Activated T-helper 1 cell treated with anti-CD3 and anti-CD28 coated beads, Interleukin-12 subunit alpha, Interleukin-12 subunit beta, Interleukin-2, Interleukin-4 antibody, amounts not matched to agents 30 ng/mL and 10 ng/mL and 1 ng/mL, durations not matched to agents 14 hours and 24 hours and 36 hours (primary cell): ENCODE measurements at regions not wholly inside any gene's neighbourhood (a gene's known extent, or its start where the extent isn't known, plus 50 kb on each side); places are given as distances from the start of the nearest gene placed in this dataset.

Source experiments
- DNase-seq: peaks from one replicate; pipeline ENCODE4 v3.0.0; 2021; ENCODE audit warnings: low spot score
- H3K27ac Mint-ChIP-seq: one replicate; pipeline ENCODE4 v1.8.0; 2021; ENCODE audit warnings: mild to moderate bottlenecking, mixed read lengths
- H3K27me3 Mint-ChIP-seq: one replicate; pipeline ENCODE4 v1.8.0; 2022; ENCODE audit warnings: mild to moderate bottlenecking, moderate library complexity, mixed read lengths; ENCODE audit not compliant: insufficient read depth
- H3K36me3 Mint-ChIP-seq: one replicate; pipeline ENCODE4 v1.8.0; 2021; ENCODE audit warnings: low read depth, mixed read lengths
- H3K4me1 Mint-ChIP-seq: one replicate; pipeline ENCODE4 v1.8.0; 2021; ENCODE audit warnings: low read depth, mixed read lengths
- H3K4me3 Mint-ChIP-seq: one replicate; pipeline ENCODE4 v1.8.0; 2021; ENCODE audit warnings: mild to moderate bottlenecking, moderate library complexity, mixed read lengths
- H3K9me3 Mint-ChIP-seq: one replicate; pipeline ENCODE4 v1.8.0; 2021; ENCODE audit warnings: mixed read lengths
- intact Hi-C: fragments of 100-400 bp; cut with micrococcal nuclease; formaldehyde crosslinking; loops from one replicate; pipeline ENCODE4 v1.15.1; 2024

DNA sequence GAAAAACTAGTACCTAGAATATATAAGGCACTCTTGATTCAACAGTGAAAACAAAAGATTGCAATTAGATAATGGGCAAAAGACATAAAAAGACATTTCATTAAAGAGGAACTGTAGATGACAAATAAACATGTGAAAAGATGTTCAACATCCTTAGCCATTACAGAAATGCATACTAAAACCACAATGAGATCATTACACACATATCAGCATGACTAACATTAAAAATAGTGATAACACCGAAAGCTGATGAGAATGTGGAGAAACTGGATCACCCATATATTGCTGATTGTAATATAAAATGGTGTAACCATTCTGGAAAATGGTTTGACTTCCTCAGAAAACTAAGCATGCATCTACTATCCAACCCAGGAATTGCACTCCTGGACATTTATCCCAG, 340.3 kb downstream of the SEC16B start:
- intact Hi-C loops: no loop called here
- Mint-ChIP-seq H3K36me3 (no peaks in the 10 kb centered on the region), H3K27ac (no peak overlapping the region), H3K27me3 (no peaks in the 10 kb centered on the region), H3K9me3 (no peaks in the 10 kb centered on the region), H3K4me1 (no peaks in the 10 kb centered on the region), H3K4me3 (no peak overlapping the region)
- no peak for DNase-seq

DNA sequence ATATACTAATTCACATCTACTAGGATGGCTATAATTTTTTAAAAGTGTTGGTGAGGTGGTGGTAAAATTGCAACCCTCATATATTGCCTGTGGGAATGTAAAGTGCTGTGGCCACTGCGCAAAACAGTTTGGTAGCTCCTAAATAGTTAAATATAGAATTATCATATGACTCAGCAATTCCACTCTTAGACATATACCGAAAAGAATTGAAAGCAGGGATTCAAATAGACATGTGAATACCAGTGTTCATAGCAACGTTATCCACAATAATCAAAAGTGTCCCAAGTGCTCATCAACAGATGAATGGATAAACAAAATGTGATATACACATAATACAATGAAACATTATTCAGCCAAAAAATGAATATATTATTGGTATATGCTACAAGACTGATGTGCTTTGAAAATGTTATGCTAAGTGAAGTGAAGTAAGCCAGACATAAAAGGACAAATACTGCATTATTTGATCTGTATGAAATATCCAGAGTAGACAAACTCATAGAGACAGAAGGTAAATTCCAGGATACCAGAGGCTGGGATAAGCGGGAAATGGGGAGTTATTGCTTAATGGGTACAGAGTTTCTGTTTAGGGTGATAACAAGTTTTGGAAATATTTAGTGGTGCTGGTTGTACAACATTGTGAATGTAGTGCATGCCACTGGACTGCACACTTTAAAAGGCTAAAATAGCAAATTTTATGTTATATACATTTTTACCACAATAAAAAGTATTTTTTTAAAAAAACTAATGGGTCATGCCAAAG, 342.5 kb downstream of the SEC16B start:
- DNase-seq: no peak
- intact Hi-C loops: no loop called here
- no peak overlapping the region for H3K4me3 Mint-ChIP-seq
- H3K27me3 Mint-ChIP-seq: no peaks in the 10 kb centered on the region
- no peak overlapping the region for H3K27ac Mint-ChIP-seq
- peaks cover 4% of the 10 kb centered on the region for H3K9me3 Mint-ChIP-seq
- no peaks in the 10 kb centered on the region for H3K4me1 Mint-ChIP-seq
- H3K36me3 Mint-ChIP-seq: no peaks in the 10 kb centered on the region

DNA sequence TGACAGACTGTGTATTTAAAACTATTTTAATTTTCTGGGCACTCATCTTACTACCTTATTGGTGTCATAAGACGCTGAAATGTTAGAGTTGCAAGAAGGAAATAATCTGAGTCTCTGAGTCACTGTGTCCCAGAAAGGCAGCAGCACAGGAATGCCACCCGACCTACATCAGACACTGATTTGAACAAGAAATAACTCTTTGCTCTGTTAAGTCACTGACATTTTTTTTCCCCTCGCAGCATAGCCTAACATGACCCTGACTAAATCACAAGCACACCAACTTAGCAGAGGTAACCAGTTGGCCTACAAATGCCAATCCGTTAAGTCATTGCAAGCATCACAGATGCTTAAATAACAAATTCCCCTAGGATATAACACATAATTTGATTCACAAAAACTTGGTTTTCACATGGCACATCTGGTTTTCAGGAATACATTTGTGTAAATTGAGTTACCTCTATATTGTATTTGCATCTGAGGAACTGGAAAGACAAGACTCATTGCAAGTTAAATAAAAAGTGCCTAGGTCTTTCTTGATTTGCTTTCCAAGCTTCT, 349.1 kb downstream of the SEC16B start:
- Mint-ChIP-seq H3K27me3 (no peaks in the 10 kb centered on the region), H3K36me3 (no peaks in the 10 kb centered on the region), H3K4me1 (no peaks in the 10 kb centered on the region), H3K27ac (no peak overlapping the region), H3K9me3 (peaks cover 4% of the 10 kb centered on the region), H3K4me3 (no peak overlapping the region)
- DNase-seq: no peak
- intact Hi-C loops: no loop called here

DNA sequence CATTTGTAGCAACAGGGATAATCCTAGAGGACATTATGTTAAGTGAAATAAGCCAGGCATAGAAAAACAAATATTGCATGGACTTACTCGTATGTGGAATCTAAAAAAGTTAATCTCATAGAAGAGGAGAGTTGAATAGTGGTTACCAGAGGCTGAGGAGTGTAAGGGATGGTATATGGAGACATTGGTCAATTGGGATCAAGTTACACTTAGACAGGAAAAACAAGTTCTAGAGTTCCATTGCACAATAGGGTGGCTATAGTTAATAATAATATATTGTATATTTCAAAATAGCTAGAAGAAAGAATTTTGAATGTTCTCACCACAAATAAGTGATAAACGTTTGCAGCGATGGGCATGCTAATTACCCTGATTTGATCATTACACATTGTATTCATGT, 354.6 kb downstream of the SEC16B start:
- no peaks in the 10 kb centered on the region for H3K36me3 Mint-ChIP-seq
- no peaks in the 10 kb centered on the region for H3K4me1 Mint-ChIP-seq
- H3K27ac Mint-ChIP-seq: no peak overlapping the region
- no peak overlapping the region for H3K4me3 Mint-ChIP-seq
- no peak for DNase-seq
- intact Hi-C loops: no loop called here
- H3K9me3 Mint-ChIP-seq: no peaks in the 10 kb centered on the region
- no peaks in the 10 kb centered on the region for H3K27me3 Mint-ChIP-seq

DNA sequence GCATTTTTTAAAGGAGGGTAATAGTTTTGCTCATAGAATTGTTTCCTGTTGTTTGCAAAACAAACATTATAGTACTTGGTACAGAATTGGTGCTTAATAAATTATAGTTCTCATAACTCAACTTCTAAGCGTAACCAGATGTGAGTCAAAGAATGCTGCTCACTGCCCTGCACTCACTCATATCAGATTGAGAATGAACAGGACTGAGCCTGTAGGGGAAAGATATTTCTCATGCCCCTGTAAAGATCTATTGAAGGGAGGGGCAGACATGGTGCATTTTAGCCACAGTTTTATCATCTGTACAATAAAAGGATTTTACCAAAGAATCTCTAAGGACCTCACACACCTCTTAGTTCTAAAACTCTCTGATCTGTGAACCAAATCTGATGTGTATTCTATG, 358.5 kb downstream of the SEC16B start:
- H3K4me3 Mint-ChIP-seq: no peak overlapping the region
- intact Hi-C loops: no loop called here

DNA sequence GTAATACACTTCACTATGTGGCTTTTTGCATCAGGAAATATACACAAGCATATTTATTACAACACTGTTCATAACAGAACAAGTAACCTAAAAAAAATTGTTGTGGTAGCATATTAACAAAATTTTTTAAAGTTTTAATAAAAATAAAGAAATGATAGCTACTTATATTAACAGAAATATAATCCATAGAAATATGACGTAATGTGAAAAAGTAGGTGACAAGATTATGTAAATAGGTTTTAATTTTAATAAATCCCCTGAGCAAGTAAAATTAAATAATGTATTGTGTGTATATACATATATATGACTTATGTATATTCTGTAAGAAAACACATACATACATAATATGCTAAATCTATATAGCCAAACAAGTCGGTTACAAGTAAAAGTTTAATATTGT, 359.9 kb downstream of the SEC16B start:
- H3K4me3 Mint-ChIP-seq: no peak overlapping the region

More for the DNA sequence above, 358.5 kb downstream of the SEC16B start:
- no peaks in the 10 kb centered on the region for H3K36me3 Mint-ChIP-seq
- H3K27ac Mint-ChIP-seq: no peak overlapping the region
- H3K9me3 Mint-ChIP-seq: no peaks in the 10 kb centered on the region
- H3K4me1 Mint-ChIP-seq: no peaks in the 10 kb centered on the region
- H3K27me3 Mint-ChIP-seq: no peaks in the 10 kb centered on the region
- DNase-seq: no peak

DNA sequence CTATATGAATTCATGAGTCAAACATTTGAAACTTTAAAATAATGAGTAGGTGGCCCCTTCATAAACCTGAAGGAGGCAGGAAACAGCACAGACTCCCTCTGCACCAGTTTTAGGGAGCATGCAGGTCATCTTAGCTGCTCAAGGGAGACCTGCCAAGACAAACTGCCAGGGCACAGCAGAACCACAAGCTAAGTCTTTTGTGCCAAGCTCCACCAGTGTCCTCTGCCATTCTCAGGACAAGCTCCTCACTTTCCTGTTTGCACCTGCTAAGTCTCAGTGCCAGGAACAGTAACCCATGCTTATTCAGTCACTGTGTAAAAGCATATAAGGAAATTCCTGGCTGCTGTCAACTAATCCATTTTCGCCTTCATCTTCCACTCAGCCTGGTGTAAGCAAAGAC, 368.9 kb downstream of the SEC16B start:
- Mint-ChIP-seq H3K36me3 (no peaks in the 10 kb centered on the region), H3K9me3 (peaks cover 5% of the 10 kb centered on the region), H3K4me3 (no peak overlapping the region), H3K27me3 (no peaks in the 10 kb centered on the region), H3K4me1 (no peaks in the 10 kb centered on the region), H3K27ac (no peak overlapping the region)
- no peak for DNase-seq
- intact Hi-C loops: no loop called here

More for the DNA sequence above, 359.9 kb downstream of the SEC16B start:
- no peaks in the 10 kb centered on the region for H3K27me3 Mint-ChIP-seq
- H3K4me1 Mint-ChIP-seq: no peaks in the 10 kb centered on the region
- no peak for DNase-seq
- H3K36me3 Mint-ChIP-seq: no peaks in the 10 kb centered on the region
- H3K9me3 Mint-ChIP-seq: peaks cover 1% of the 10 kb centered on the region
- intact Hi-C loops: no loop called here
- no peak overlapping the region for H3K27ac Mint-ChIP-seq

DNA sequence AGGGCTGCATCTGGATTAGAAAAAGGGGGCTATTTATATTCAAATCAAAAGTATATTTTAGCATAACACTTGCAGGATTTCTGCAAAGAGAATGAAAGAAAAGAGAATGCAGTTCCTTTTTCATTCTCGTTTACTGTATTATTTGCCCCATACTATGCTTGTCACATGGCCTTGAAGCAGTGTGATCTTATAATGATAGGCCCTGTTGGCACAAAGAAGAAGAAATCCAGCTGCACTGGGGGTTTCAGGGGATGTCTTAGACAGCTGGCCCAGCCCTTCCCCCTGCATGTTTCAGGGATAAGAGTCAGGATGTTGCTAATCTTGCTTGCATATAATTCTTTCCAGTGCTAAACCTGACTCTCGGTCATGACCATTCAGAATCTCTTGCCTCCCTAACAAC, 369.5 kb downstream of the SEC16B start:
- DNase-seq: no peak
- H3K36me3 Mint-ChIP-seq: no peaks in the 10 kb centered on the region
- no peak overlapping the region for H3K27ac Mint-ChIP-seq

DNA sequence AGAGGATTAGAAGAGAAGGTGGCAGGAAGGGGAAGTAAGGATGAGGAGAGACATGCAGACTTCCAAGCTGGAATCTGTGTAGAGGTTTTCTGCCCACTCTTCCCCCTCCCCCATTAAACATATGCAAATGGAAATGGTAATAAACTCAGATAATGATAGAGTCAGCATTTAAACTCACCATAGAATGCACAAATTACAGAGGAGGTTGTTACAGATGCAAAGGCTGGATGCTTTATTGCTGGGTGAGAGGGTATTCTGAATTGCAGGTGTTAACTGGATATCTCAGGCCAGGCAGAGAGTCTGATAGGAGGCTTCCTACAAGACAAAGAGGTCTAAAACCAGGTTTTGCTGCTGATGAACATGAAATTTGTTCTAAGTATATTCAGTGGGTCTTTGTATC, 372.5 kb downstream of the SEC16B start:
- Mint-ChIP-seq H3K27ac (no peak overlapping the region), H3K9me3 (no peaks in the 10 kb centered on the region), H3K27me3 (no peaks in the 10 kb centered on the region), H3K36me3 (no peaks in the 10 kb centered on the region), H3K4me1 (no peaks in the 10 kb centered on the region), H3K4me3 (no peak overlapping the region)
- intact Hi-C loops: no loop called here
- DNase-seq: no peak

More for the DNA sequence above, 369.5 kb downstream of the SEC16B start:
- Mint-ChIP-seq H3K4me1 (no peaks in the 10 kb centered on the region), H3K27me3 (no peaks in the 10 kb centered on the region), H3K9me3 (peaks cover 5% of the 10 kb centered on the region), H3K4me3 (no peak overlapping the region)
- intact Hi-C loops: no loop called here

DNA sequence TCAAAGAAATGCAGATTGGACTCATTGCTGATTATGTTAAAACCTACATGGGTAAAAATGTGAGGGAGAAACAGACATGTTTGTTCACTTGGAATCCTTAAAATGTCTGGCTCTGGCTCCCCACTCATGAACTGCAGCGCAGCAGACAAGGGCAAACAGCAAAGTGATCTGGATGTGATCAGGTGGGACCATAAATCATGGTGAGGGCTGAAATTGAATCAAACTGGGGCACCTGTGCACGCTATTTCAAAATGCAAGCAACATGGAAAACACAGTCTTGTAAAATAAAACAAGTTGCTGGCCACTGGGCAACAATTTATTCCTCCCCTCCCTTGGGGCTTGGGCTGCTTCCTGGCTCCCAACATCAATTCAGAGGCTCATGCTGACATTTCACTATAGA, 373.4 kb downstream of the SEC16B start:
- H3K27me3 Mint-ChIP-seq: no peaks in the 10 kb centered on the region
- H3K36me3 Mint-ChIP-seq: no peaks in the 10 kb centered on the region
- no peak overlapping the region for H3K4me3 Mint-ChIP-seq
- intact Hi-C loops: no loop called here
- H3K4me1 Mint-ChIP-seq: no peaks in the 10 kb centered on the region
- no peak for DNase-seq
- no peaks in the 10 kb centered on the region for H3K9me3 Mint-ChIP-seq
- H3K27ac Mint-ChIP-seq: no peak overlapping the region

DNA sequence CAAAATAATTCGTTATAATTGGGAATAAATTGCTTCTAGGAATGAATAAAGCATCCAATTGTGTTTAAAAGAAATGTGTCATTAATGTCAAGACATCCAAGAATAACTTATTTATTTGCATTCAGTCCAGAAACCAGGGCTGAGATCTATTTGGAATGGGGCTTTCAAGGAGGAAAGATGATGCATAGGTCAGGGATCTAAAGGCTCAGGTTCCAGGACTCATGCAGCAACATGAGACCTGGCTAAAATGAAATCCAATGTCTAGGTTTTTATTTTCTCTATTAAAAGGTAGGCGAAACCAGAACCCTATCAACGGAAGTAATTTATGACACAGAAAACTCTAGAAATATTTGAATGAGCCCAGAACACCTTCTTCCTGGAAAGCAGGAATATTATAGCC, 376.8 kb downstream of the SEC16B start:
- H3K27ac Mint-ChIP-seq: no peak overlapping the region
- H3K36me3 Mint-ChIP-seq: no peaks in the 10 kb centered on the region
- no peaks in the 10 kb centered on the region for H3K27me3 Mint-ChIP-seq
- no peak overlapping the region for H3K4me3 Mint-ChIP-seq
- peaks cover under 1% of the 10 kb centered on the region for H3K9me3 Mint-ChIP-seq
- DNase-seq: no peak
- no peaks in the 10 kb centered on the region for H3K4me1 Mint-ChIP-seq
- intact Hi-C loops: no loop called here

DNA sequence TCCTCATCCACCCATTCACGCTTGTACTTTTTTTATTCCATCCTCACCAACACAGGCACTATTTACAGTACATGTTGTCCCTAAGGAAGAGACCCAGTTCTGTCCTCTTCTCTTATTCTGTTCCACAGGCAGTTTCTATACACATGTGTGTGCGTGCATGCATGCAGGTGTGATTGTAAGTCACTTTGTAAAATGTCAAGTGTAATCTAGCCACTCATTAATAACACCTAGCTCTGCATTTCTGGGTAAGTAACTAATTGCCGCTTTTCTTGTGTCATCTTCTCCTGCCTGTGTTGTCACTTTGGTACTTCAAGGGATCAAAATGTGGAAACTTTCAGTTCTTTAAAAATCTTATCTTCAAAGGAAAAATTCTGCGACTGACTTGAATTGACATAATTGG, 377.2 kb downstream of the SEC16B start:
- Mint-ChIP-seq H3K4me3 (no peak overlapping the region), H3K4me1 (no peaks in the 10 kb centered on the region), H3K27ac (no peak overlapping the region), H3K36me3 (no peaks in the 10 kb centered on the region), H3K27me3 (no peaks in the 10 kb centered on the region), H3K9me3 (peaks cover 5% of the 10 kb centered on the region)
- intact Hi-C loops: no loop called here
- DNase-seq: no peak

DNA sequence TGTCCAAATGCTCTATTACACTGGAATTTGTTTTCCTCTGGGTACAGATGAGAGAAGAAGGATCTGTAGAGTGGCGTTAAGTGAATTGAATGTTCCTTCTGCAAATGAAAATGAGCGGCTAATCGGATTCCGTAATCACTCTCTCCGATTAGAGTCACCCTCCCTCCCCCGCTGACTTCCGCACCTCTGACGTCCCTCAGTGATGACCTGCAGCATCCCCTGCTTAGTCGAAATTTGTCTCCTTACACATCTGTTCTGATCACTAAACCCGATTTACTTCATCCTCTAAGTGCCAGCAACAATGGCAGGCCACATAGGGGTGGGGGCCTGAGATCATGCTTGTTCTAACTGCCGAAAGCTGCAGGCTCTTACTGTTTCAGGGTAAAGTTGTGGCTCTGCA, 378.7 kb downstream of the SEC16B start:
- Mint-ChIP-seq H3K36me3 (no peaks in the 10 kb centered on the region), H3K9me3 (peaks cover 7% of the 10 kb centered on the region), H3K27me3 (no peaks in the 10 kb centered on the region), H3K4me1 (no peaks in the 10 kb centered on the region), H3K4me3 (no peak overlapping the region), H3K27ac (no peak overlapping the region)
- no peak for DNase-seq
- intact Hi-C loops: no loop called here

DNA sequence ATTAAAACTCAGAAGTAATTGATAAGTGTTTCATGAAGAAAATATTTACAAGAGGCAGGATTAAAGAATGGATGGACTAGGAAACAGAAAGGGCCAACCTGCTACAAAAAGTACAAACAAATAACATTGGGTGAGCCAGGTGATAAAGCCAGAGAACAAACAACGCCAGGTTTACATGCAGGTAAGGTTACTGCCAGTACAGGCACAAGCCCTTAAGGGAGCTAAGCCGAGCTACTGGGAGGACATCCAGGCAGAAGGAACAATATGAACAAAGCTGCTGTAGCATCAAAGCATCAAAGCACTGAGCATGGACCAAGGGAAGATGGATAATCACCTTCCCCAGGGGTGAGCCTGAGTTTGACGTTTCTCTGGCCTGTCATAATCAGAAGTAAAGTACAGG, 380.7 kb downstream of the SEC16B start:
- Mint-ChIP-seq H3K27me3 (no peaks in the 10 kb centered on the region), H3K4me3 (no peak overlapping the region), H3K9me3 (peaks cover 7% of the 10 kb centered on the region), H3K4me1 (no peaks in the 10 kb centered on the region), H3K36me3 (no peaks in the 10 kb centered on the region), H3K27ac (no peak overlapping the region)
- no peak for DNase-seq
- intact Hi-C loops: no loop called here
